DOHH2 (cell line): ENCODE measurements at regions not wholly inside any gene's neighbourhood (a gene's known extent, or its start where the extent isn't known, plus 50 kb on each side); places are given as distances from the start of the nearest gene placed in this dataset.

Experiments used
- H3F3A ChIP-seq: fragments of 200-600 bp; sonication (generic), shearing (Covaris generic); 2 replicates; pipeline ENCODE4 v1.6.0; 2016; ENCODE audit warnings: antibody characterized with exemption, mild to moderate bottlenecking; ENCODE audit not compliant: control insufficient read depth, insufficient read depth
- H3K27ac ChIP-seq: fragments of 200-600 bp; sonication (generic); 2 replicates; pipeline ENCODE4 v1.5.1; 2014; ENCODE audit warnings: low read depth, mild to moderate bottlenecking, low read length, moderate library complexity
- H3K27me3 ChIP-seq: fragments of 200-600 bp; sonication (generic); 2 replicates; pipeline ENCODE4 v1.6.1; 2014; ENCODE audit warnings: mild to moderate bottlenecking, low read length, mixed read lengths; ENCODE audit not compliant: control insufficient read depth
- H3K36me3 ChIP-seq: fragments of 200-600 bp; sonication (generic); 2 replicates; pipeline ENCODE4 v1.6.1; 2014; ENCODE audit warnings: mild to moderate bottlenecking, low read length, moderate library complexity, mixed read lengths; ENCODE audit not compliant: control insufficient read depth
- H3K4me1 ChIP-seq: fragments of 200-600 bp; sonication (generic); 2 replicates; pipeline ENCODE4 v1.6.1; 2014; ENCODE audit warnings: mild to moderate bottlenecking, low read length, mixed read lengths; ENCODE audit not compliant: control insufficient read depth
- H3K4me2 ChIP-seq: fragments of 200-600 bp; sonication (generic); 2 replicates; pipeline ENCODE4 v1.6.0; 2014; ENCODE audit warnings: mild to moderate bottlenecking, low read length, moderate library complexity
- H3K4me3 ChIP-seq: fragments of 200-600 bp; sonication (generic); 2 replicates; pipeline ENCODE4 v1.5.1; 2014; ENCODE audit warnings: mild to moderate bottlenecking, low read length, mixed read lengths
- H3K79me2 ChIP-seq: fragments of 200-600 bp; sonication (generic); 2 replicates; pipeline ENCODE4 v1.6.1; 2014; ENCODE audit warnings: mild to moderate bottlenecking, low read length, mixed read lengths; ENCODE audit not compliant: control insufficient read depth
- H3K9me2 ChIP-seq: fragments of 200-600 bp; sonication (generic); replicated peaks from 2 replicates; pipeline ENCODE4 v1.6.1; 2014; ENCODE audit warnings: mild to moderate bottlenecking, low read length, mixed read lengths; ENCODE audit not compliant: control insufficient read depth
- H3K9me3 ChIP-seq: fragments of 200-600 bp; sonication (generic); 2 replicates; pipeline ENCODE4 v1.6.1; 2014; ENCODE audit warnings: antibody characterized with exemption, low read length, mixed read lengths; ENCODE audit not compliant: control insufficient read depth, insufficient read depth
- H4K20me1 ChIP-seq: fragments of 200-600 bp; sonication (generic); 2 replicates; pipeline ENCODE4 v1.6.0; 2014; ENCODE audit warnings: low read depth, mild to moderate bottlenecking, antibody characterized with exemption, low read length, moderate library complexity; ENCODE audit not compliant: control insufficient read depth, insufficient read depth
- CTCF ChIP-seq: fragments of 200-600 bp; sonication (generic); IDR thresholded peaks from one replicate; pipeline ENCODE4 v1.5.1; 2014; ENCODE audit warnings: antibody characterized with exemption, mild to moderate bottlenecking, low read depth, low read length; ENCODE audit not compliant: poor library complexity, severe bottlenecking
- EZH2phosphoT487 ChIP-seq: fragments of 200-600 bp; sonication (generic); IDR thresholded peaks from 2 replicates; pipeline ENCODE4 v1.6.1; 2017; ENCODE audit warnings: borderline replicate concordance, mild to moderate bottlenecking, antibody characterized with exemption, low read length, moderate library complexity, mixed read lengths

- no peak overlapping the region for H3K4me2 ChIP-seq
- no peaks in the 10 kb centered on the region for H3F3A ChIP-seq
- no peaks in the 10 kb centered on the region for H3K79me2 ChIP-seq
- H3K36me3 ChIP-seq, result no peaks in the 10 kb centered on the region
- H3K4me3 ChIP-seq, result no peak overlapping the region
- no peaks in the 10 kb centered on the region for H3K4me1 ChIP-seq
- no peak overlapping the region for H3K27ac ChIP-seq
- peaks cover 11% of the 10 kb centered on the region for H3K27me3 ChIP-seq
- no peaks in the 10 kb centered on the region for H3K9me3 ChIP-seq
- TF ChIP-seq CTCF (no peak), EZH2phosphoT487 (no peak)
- H4K20me1 ChIP-seq, result no peaks in the 10 kb centered on the region
- H3K9me2 ChIP-seq, result no peaks in the 10 kb centered on the region
Observed at GRCh38 chr6:47137073-47137472, 94.9 kb upstream of the ADGRF1 start.

GRCh38 chr6:47135772-47136171 is 93.6 kb upstream of the ADGRF1 start:
- Histone ChIP-seq H3K9me2 (no peaks in the 10 kb centered on the region), H3K4me3 (no peak overlapping the region), H3K79me2 (no peaks in the 10 kb centered on the region), H3F3A (no peaks in the 10 kb centered on the region), H3K4me2 (no peak overlapping the region), H3K27ac (no peak overlapping the region), H3K36me3 (no peaks in the 10 kb centered on the region), H3K9me3 (no peaks in the 10 kb centered on the region), H4K20me1 (no peaks in the 10 kb centered on the region), H3K27me3 (peaks cover 11% of the 10 kb centered on the region), H3K4me1 (no peaks in the 10 kb centered on the region)
- no peak for TF ChIP-seq EZH2phosphoT487
- no peak for TF ChIP-seq CTCF

DNA sequence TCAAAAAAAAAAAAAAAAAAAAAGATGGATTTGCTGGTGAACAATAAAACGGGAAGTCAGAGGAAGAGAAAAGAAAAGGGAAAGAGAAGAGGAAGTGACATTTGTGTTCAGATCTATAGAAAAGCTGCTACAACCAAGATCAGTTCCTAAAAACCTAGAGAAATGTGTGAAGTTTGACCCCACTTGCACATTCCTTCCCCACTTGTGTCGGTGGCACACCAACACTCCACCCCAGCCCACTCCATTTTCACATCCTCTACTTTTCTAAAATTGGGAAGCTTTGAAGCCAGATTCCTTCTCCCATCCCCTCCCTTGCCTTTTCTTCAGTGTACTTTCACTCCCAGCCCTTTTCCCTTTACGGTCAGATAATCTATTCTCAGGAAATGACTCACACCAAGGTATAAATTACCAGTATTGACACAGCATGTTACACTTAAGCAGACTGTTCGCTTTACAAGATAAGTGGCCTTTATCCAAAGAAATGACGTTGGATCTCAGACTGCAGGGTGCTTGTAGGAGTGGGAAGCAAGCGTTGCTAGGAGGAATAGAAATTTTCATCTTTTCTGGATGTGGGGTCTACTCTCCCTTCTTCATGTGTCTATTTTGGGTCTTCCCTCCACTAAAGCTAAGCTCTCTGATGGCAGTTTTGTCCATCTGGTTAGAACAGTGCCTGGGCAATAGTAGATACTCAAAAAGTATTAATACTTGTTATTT is 92.5 kb upstream of the ADGRF1 start:
- Histone ChIP-seq H3K27me3 (peaks cover 11% of the 10 kb centered on the region), H3K27ac (no peak overlapping the region), H3F3A (no peaks in the 10 kb centered on the region), H3K36me3 (no peaks in the 10 kb centered on the region), H3K4me2 (no peak overlapping the region), H4K20me1 (no peaks in the 10 kb centered on the region), H3K9me2 (no peaks in the 10 kb centered on the region), H3K4me3 (no peak overlapping the region), H3K79me2 (no peaks in the 10 kb centered on the region), H3K9me3 (no peaks in the 10 kb centered on the region), H3K4me1 (no peaks in the 10 kb centered on the region)
- TF ChIP-seq CTCF, result no peak
- no peak for TF ChIP-seq EZH2phosphoT487
